NCI-H2107 (cell line): ENCODE measurements at regions not wholly inside any gene's neighbourhood (a gene's known extent, or its start where the extent isn't known, plus 50 kb on each side); places are given as distances from the start of the nearest gene placed in this dataset.
"Not testable (repeated sequence)": the region's sequence is repeated elsewhere in the genome, so short reads cannot be mapped to it uniquely, and the experiment has no call there.

Source experiments
- DNase-seq: peaks from one replicate; lab custom pipeline; 2025; lab: John Stamatoyannopoulos, UW

DNA sequence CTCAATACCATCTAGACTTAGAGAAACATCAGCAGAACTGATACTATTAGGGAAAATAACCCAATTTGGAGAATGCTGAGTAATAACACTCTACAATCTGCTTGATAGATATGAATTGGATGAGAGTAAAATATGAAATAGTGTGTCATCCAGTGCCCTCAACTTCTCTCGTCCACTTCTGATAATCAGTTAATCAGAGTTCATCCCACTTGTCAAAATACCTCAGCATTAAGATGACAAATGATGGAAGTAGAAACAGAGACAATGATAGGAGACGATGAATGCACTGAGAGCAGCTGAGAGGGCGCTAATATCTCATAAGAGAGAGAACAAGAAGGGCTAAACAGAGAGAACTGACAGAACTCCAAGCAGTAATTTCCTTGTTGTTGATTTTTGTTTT lies 699.6 kb downstream of the EPHA7 start:
- DNase-seq = no peak

- DNase-seq = no peak
Observed at GRCh38 chr6:92716638-92717037, 702.7 kb downstream of the EPHA7 start.

GRCh38 chr6:92715991-92716390 lies 703.4 kb downstream of the EPHA7 start:
- DNase-seq = no peak

DNA sequence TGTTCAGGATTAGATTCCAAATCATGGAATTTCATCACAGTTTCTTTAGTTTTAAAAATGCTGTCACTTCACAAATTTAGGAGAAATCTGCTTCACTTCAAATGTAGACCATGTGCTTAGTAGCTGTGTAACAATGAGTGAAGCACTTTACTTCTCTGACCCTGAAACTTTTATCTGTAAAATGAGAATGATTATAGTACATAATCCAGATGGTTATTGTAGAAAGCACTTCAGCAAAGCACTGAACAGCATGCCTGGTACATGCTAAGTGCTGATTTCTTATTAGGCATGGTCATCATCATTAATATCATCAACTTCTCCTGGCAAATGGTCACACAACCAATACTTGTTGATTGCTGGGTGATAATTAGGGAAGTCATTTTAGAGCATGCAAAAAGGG lies 705.0 kb downstream of the EPHA7 start:
- no peak for DNase-seq

GRCh38 chr6:92710048-92710447 lies 709.3 kb downstream of the EPHA7 start:
- no peak for DNase-seq

DNA sequence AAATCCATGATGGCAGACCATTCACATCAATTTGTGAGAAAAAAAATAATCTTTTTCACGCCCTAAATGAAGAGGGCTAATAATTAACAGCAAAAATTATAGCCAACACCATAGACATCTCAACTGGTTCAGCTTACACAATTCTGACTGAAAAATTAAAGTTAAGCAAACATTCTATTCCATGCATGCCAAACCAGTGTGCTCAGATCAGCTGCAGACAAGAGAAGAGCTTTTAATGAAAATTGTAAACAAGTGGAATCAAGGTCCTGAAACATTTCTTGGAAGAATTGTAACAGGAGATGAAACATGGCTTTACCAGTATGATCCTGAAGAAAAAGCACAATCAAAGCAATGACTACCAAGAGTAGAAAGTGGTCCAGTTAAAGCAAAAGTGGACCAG lies 710.4 kb downstream of the EPHA7 start:
- no peak for DNase-seq

- DNase-seq = no peak
Observed at GRCh38 chr6:92708270-92708669, 711.1 kb downstream of the EPHA7 start.

GRCh38 chr6:92706976-92707375 lies 712.4 kb downstream of the EPHA7 start:
- DNase-seq = no peak

GRCh38 chr6:92701425-92702096 lies 717.8 kb downstream of the EPHA7 start:
- DNase-seq = no peak

DNA sequence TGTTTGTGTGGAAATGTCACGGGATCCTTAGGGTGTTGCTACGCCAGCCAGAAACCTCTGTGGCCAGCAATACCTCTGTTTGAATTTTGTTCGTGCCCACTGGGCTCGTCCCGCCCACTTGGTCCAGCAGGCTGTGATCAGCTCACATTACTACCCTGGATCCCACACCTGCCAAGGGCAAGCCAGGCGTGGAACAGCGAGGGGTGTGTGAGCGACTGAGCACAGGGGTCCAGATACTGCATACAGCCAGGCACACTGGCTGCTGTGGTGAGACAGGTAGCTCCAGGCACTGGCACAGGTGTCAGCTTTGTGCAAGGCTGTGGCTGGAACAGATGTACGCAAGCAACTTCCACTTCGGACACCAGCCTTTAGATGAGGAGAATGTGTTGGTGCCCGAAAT lies 718.9 kb downstream of the EPHA7 start:
- no peak for DNase-seq

- no peak for DNase-seq
Observed at GRCh38 chr6:92690997-92691599, 728.3 kb downstream of the EPHA7 start.

- no peak for DNase-seq
Observed at GRCh38 chr6:92688342-92688741, 731.0 kb downstream of the EPHA7 start.

- no peak for DNase-seq
Observed at GRCh38 chr6:92687278-92687677, 732.1 kb downstream of the EPHA7 start.

DNA sequence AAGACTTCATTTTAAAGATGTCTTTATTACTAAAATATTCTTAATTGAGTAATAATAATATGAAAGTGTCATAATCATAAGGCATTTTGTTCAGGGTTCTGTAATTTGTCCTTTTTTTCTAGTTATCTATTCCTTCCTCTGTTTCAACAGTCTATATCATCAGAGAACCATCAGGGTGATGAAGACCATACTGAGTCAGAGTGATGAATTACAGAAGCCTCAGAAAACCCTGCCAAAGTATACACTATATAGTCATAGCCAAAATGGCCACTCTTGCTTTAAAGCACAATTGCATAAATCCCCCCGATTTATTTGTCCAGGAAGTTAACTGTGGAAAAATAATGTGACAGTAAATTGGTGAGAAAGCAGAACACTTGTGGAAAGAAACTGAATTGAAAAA lies 735.0 kb downstream of the EPHA7 start:
- DNase-seq = no peak

GRCh38 chr6:92683748-92684147 lies 735.6 kb downstream of the EPHA7 start:
- no peak for DNase-seq

GRCh38 chr6:92682516-92683398 lies 736.6 kb downstream of the EPHA7 start:
- DNase-seq = no peak

GRCh38 chr6:92681401-92681800 lies 738.0 kb downstream of the EPHA7 start:
- no peak for DNase-seq

GRCh38 chr6:92671462-92671861 lies 747.9 kb downstream of the EPHA7 start:
- not testable (repeated sequence) for DNase-seq

DNA sequence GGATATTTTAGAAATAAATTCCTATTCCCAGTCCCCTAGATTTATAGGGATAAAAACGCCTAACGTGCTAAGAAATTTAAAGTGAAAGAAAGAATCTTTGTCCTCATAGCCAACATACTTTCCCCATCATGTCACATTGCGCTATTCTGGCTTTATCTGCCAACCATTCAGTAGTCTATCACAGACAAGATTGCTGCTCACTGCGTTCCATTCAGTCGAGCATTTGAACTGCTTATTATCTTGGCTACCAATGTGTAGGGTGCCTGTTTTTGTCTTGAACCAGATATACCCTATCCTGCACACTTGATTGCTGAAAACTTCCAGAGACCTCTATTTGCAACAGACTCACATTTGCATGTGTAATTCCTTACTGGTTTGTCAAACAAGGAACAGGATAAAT lies 751.5 kb downstream of the EPHA7 start:
- no peak for DNase-seq

- no peak for DNase-seq
Observed at GRCh38 chr6:92648364-92649086, 770.8 kb downstream of the EPHA7 start.

DNA sequence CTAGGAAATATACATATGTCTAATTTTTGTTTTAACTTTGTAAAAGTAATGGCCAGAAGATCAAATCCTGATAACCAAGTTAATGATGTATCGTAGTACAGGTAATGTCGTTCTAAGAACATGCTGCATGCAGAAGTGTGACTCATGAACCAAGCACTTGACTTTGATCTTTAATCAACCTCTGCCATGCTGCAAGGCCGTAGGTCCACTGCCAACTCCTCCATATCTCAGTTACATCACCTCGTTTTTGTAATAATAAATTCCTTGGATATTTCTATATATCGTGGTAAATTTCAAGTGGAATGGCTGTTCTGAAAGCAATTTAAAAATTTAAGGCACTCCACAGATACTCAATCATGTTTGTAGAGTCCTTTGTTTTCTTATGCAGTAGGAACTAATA lies 771.7 kb downstream of the EPHA7 start:
- no peak for DNase-seq

- DNase-seq = not testable (repeated sequence)
Observed at GRCh38 chr6:92644104-92644791, 775.1 kb downstream of the EPHA7 start.
